ELR (cell line): ENCODE measurements at regions not wholly inside any gene's neighbourhood (a gene's known extent, or its start where the extent isn't known, plus 50 kb on each side); places are given as distances from the start of the nearest gene placed in this dataset.

Experiments
- DNase-seq: peaks from one replicate; pipeline ENCODE4 v3.0.0-alpha.2; 2015; ENCODE audit warnings: low read depth

GRCh38 chr6:48818052-48818412 is 645.0 kb downstream of the MMUT start:
- no peak for DNase-seq

GRCh38 chr6:48817333-48818051 is 645.6 kb downstream of the MMUT start:
- DNase-seq = peak; percentile 37

- no peak for DNase-seq
These were observed 648.1 kb downstream of the MMUT start for GRCh38 chr6:48814957-48815356.

GRCh38 chr6:48813836-48814235 is 649.2 kb downstream of the MMUT start:
- no peak for DNase-seq

GRCh38 chr6:48809700-48810099 is 653.4 kb downstream of the MMUT start:
- no peak for DNase-seq

- no peak for DNase-seq
These were observed 653.8 kb downstream of the MMUT start for GRCh38 chr6:48809245-48809644.

GRCh38 chr6:48798296-48798695 is 664.8 kb downstream of the MMUT start:
- no peak for DNase-seq

- DNase-seq = no peak
These were observed 671.2 kb upstream of the PTCHD4 start for GRCh38 chr6:48782225-48782624.

GRCh38 chr6:48777411-48777810 is 666.4 kb upstream of the PTCHD4 start:
- DNase-seq = no peak

GRCh38 chr6:48775157-48775556 is 664.2 kb upstream of the PTCHD4 start:
- peak; percentile 25 for DNase-seq

GRCh38 chr6:48774276-48774675 is 663.3 kb upstream of the PTCHD4 start:
- DNase-seq = no peak

GRCh38 chr6:48766349-48766748 is 655.4 kb upstream of the PTCHD4 start:
- peak; percentile 86 for DNase-seq

GRCh38 chr6:48765352-48765961 is 654.5 kb upstream of the PTCHD4 start:
- DNase-seq = peak; percentile 79

GRCh38 chr6:48764286-48765044 is 653.5 kb upstream of the PTCHD4 start:
- no peak for DNase-seq

- DNase-seq = peak; percentile 64
These were observed 646.7 kb upstream of the PTCHD4 start for GRCh38 chr6:48757661-48758060.

GRCh38 chr6:48755315-48755714 is 644.3 kb upstream of the PTCHD4 start:
- DNase-seq = no peak

GRCh38 chr6:48754641-48755040 is 643.6 kb upstream of the PTCHD4 start:
- no peak for DNase-seq

- no peak for DNase-seq
These were observed 639.9 kb upstream of the PTCHD4 start for GRCh38 chr6:48750861-48751260.

GRCh38 chr6:48747471-48747870 is 636.5 kb upstream of the PTCHD4 start:
- DNase-seq = no peak

GRCh38 chr6:48747040-48747439 is 636.0 kb upstream of the PTCHD4 start:
- peak; percentile 31 for DNase-seq

- DNase-seq = peak; percentile 25
These were observed 634.0 kb upstream of the PTCHD4 start for GRCh38 chr6:48744948-48745347.

- no peak for DNase-seq
These were observed 632.7 kb upstream of the PTCHD4 start for GRCh38 chr6:48743738-48744137.

- DNase-seq = peak; percentile 67
These were observed 625.7 kb upstream of the PTCHD4 start for GRCh38 chr6:48736501-48737206.
